Glutamatergic neuron (in vitro differentiated cells): ENCODE measurements at regions not wholly inside any gene's neighbourhood (a gene's known extent, or its start where the extent isn't known, plus 50 kb on each side); places are given as distances from the start of the nearest gene placed in this dataset.

ENCODE experiments used
- DNase-seq: peaks from one replicate; pipeline ENCODE4 v3.0.0; 2022
- H3K27ac Mint-ChIP-seq: one replicate; pipeline ENCODE4 v1.8.0; 2020; ENCODE audit warnings: mild to moderate bottlenecking, mixed read lengths, inconsistent platforms; ENCODE audit not compliant: unreplicated experiment
- H3K27me3 Mint-ChIP-seq: one replicate; pipeline ENCODE4 v1.8.0; 2020; ENCODE audit warnings: mild to moderate bottlenecking, moderate library complexity, mixed read lengths, inconsistent platforms; ENCODE audit not compliant: unreplicated experiment
- H3K36me3 Mint-ChIP-seq: one replicate; pipeline ENCODE4 v1.8.0; 2020; ENCODE audit warnings: mild to moderate bottlenecking, mixed read lengths, inconsistent platforms; ENCODE audit not compliant: unreplicated experiment
- H3K4me1 Mint-ChIP-seq: one replicate; pipeline ENCODE4 v1.8.0; 2020; ENCODE audit warnings: mild to moderate bottlenecking, low read depth, mixed read lengths, inconsistent platforms; ENCODE audit not compliant: unreplicated experiment
- H3K4me3 Mint-ChIP-seq: one replicate; pipeline ENCODE4 v1.8.0; 2020; ENCODE audit warnings: mild to moderate bottlenecking, mixed read lengths, inconsistent platforms; ENCODE audit not compliant: unreplicated experiment
- H3K9me3 Mint-ChIP-seq: one replicate; pipeline ENCODE4 v1.8.0; 2020; ENCODE audit warnings: mild to moderate bottlenecking, moderate library complexity, mixed read lengths, inconsistent platforms; ENCODE audit not compliant: unreplicated experiment
- TF ChIP-seq, protein P1 (sequence below): fragments of 200-600 bp; sonication (generic); IDR thresholded peaks from one replicate; pipeline ENCODE4 v1.5.0; 2021; ENCODE audit not compliant: partially characterized antibody, unreplicated experiment

DNA sequence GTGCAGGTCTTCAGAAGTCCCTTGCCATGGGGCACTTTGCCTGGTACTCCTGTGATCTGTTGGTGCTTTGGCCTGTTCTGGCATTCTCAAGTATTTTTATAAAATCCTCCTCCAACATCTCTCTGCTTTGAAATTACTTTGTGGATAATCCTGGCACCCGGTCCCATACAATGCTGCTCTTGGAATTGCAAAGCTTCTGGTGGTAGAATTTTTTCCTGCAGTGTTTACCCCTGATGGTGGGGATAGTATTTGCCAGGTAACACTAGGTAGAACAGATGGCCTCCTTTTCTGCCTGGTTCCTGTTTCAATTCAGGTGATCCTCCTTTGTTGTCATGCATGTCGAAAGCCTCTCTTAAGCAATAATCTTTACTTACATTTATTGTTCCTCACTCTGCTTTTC is 109.8 kb upstream of the ATP10B start:
- DNase-seq, result no peak
- Mint-ChIP-seq H3K36me3 (no peaks in the 10 kb centered on the region), H3K27me3 (no peaks in the 10 kb centered on the region), H3K4me1 (no peaks in the 10 kb centered on the region), H3K27ac (no peak overlapping the region), H3K9me3 (peaks cover 3% of the 10 kb centered on the region), H3K4me3 (no peak overlapping the region)
- TF ChIP-seq, protein P1, sequence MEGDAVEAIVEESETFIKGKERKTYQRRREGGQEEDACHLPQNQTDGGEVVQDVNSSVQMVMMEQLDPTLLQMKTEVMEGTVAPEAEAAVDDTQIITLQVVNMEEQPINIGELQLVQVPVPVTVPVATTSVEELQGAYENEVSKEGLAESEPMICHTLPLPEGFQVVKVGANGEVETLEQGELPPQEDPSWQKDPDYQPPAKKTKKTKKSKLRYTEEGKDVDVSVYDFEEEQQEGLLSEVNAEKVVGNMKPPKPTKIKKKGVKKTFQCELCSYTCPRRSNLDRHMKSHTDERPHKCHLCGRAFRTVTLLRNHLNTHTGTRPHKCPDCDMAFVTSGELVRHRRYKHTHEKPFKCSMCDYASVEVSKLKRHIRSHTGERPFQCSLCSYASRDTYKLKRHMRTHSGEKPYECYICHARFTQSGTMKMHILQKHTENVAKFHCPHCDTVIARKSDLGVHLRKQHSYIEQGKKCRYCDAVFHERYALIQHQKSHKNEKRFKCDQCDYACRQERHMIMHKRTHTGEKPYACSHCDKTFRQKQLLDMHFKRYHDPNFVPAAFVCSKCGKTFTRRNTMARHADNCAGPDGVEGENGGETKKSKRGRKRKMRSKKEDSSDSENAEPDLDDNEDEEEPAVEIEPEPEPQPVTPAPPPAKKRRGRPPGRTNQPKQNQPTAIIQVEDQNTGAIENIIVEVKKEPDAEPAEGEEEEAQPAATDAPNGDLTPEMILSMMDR, result no peak

DNA sequence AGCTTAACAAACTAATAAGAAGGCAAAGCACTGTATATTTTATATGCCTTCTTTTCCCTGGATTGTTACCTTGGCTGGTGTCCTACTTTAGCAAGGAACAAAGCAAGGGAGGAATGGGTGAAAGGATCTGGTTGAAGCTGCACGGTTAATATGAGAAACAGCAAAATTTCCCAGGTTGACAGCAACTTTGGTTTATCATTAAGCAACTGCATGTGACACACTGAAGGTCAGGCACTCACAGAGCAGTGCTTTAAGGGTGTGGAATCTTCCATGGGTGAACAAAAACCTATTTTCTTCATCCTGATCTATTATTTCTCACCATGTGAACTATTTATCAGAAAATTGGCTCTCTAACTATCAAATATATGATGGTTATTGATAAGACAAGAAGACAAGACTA is 109.0 kb upstream of the ATP10B start:
- Mint-ChIP-seq H3K4me1 (no peaks in the 10 kb centered on the region), H3K4me3 (no peak overlapping the region), H3K27ac (no peak overlapping the region), H3K9me3 (peaks cover 3% of the 10 kb centered on the region), H3K27me3 (no peaks in the 10 kb centered on the region), H3K36me3 (no peaks in the 10 kb centered on the region)
- TF ChIP-seq, protein P1, result no peak
- no peak for DNase-seq

DNA sequence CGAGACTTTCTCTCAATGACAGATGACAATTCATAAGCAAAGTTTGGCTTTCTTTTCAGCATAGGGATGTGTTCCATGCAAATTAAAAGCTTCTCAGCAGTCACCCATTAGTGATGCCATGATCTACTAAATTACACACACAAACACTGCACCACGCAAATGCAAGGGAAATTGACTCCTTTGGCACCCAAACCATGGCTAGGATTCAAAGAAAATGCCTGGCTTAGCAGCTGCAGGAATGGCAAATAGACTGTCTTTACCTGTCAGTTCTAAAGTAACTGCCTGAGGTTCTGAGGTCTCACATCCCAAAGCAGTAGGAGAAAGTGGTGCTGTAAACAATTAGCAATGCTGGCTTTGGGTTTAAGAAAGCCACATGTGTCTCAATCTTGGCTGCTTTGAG is 108.6 kb upstream of the ATP10B start:
- H3K9me3 Mint-ChIP-seq, result peaks cover 3% of the 10 kb centered on the region
- no peak overlapping the region for H3K4me3 Mint-ChIP-seq
- TF ChIP-seq, protein P1, result no peak
- DNase-seq, result no peak
- no peaks in the 10 kb centered on the region for H3K36me3 Mint-ChIP-seq
- H3K27me3 Mint-ChIP-seq, result no peaks in the 10 kb centered on the region
- no peaks in the 10 kb centered on the region for H3K4me1 Mint-ChIP-seq
- no peak overlapping the region for H3K27ac Mint-ChIP-seq

DNA sequence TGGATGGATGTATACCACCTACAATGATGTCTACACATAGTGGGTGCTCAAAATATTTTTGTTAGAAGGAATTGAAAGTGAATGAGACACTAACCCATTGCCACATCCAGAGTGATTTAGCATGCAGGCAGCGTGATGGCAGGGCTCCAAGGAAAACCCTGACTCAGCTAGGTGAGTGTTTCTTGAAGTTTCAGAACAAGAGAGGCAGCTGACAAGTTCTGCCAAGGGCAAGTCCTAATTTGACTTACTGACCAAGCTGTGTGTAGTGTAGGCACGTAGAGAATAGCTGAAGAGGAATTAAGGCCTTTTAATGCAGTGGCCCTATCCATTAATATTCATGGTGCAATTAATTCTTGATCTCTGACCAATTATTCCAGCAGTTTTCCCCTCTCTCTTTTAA is 107.8 kb upstream of the ATP10B start:
- no peak for DNase-seq
- no peak overlapping the region for H3K4me3 Mint-ChIP-seq
- H3K27ac Mint-ChIP-seq, result no peak overlapping the region
- TF ChIP-seq, protein P1, result no peak
- H3K9me3 Mint-ChIP-seq, result peaks cover 3% of the 10 kb centered on the region
- no peaks in the 10 kb centered on the region for H3K36me3 Mint-ChIP-seq
- H3K4me1 Mint-ChIP-seq, result no peaks in the 10 kb centered on the region
- no peaks in the 10 kb centered on the region for H3K27me3 Mint-ChIP-seq

DNA sequence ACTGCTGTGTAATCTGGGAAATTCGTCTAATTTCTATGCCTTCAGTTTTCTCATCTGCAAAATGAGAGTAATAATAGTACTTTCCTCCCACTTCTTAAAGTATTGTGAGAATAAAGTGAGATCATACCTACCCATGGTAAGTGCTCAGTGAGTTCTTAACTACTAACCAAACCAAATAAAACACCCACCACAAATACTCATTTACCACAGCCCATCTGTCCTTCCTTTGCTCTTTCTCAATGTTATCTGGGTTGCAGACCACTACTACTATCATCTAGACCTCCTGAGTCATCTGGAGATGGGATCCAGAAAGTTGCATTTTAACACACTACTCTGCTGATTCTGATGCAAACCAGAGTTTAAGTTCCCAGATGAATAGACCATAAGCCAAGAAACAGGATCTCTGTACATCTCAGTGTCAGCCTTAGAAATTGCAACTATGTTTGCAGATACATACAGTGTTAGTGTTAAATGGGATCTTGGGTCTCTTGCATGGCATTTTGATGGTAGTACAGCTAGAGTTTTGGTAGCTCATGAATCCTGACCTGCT is 105.4 kb upstream of the ATP10B start:
- DNase-seq, result no peak
- Mint-ChIP-seq H3K9me3 (no peaks in the 10 kb centered on the region), H3K36me3 (no peaks in the 10 kb centered on the region), H3K27me3 (no peaks in the 10 kb centered on the region), H3K27ac (no peak overlapping the region), H3K4me3 (no peak overlapping the region), H3K4me1 (no peaks in the 10 kb centered on the region)
- TF ChIP-seq, protein P1, result no peak
